ENCODE measurements at regions not wholly inside any gene's neighbourhood (a gene's known extent, or its start where the extent isn't known, plus 50 kb on each side); places are given as distances from the start of the nearest gene placed in this dataset.
"Not testable (repeated sequence)": the region's sequence is repeated elsewhere in the genome, so short reads cannot be mapped to it uniquely, and the experiment has no call there.

GRCh38 chr11:21975242-21975641, 217.6 kb upstream of the ANO5 start:
- TF ChIP-seq CTCF (conservative IDR thresholded peaks at IDR 0.05; ENCODE audit: control insufficient read depth, insufficient read depth, low read depth, low read length), result no peak
- no peak overlapping the region for H3K4me3 ChIP-seq (ENCODE audit: control insufficient read depth, low read depth, low read length)
- DNase-seq (ENCODE audit: low read depth), result no peak

GRCh38 chr11:21976210-21976609, 216.7 kb upstream of the ANO5 start:
- no peak for TF ChIP-seq CTCF (conservative IDR thresholded peaks at IDR 0.05; ENCODE audit: control insufficient read depth, insufficient read depth, low read depth, low read length)
- no peak overlapping the region for H3K4me3 ChIP-seq (ENCODE audit: control insufficient read depth, low read depth, low read length)
- DNase-seq (ENCODE audit: low read depth), result no peak

GRCh38 chr11:21983431-21983830, 209.5 kb upstream of the ANO5 start:
- TF ChIP-seq CTCF (conservative IDR thresholded peaks at IDR 0.05; ENCODE audit: control insufficient read depth, insufficient read depth, low read depth, low read length), result no peak
- DNase-seq (ENCODE audit: low read depth), result no peak
- no peak overlapping the region for H3K4me3 ChIP-seq (ENCODE audit: control insufficient read depth, low read depth, low read length)

- no peak for TF ChIP-seq CTCF (conservative IDR thresholded peaks at IDR 0.05; ENCODE audit: control insufficient read depth, insufficient read depth, low read depth, low read length)
- DNase-seq (ENCODE audit: low read depth), result no peak
- no peak overlapping the region for H3K4me3 ChIP-seq (ENCODE audit: control insufficient read depth, low read depth, low read length)
Measured at GRCh38 chr11:21986361-21986760, 206.5 kb upstream of the ANO5 start.

- no peak for TF ChIP-seq CTCF (conservative IDR thresholded peaks at IDR 0.05; ENCODE audit: control insufficient read depth, insufficient read depth, low read depth, low read length)
- no peak overlapping the region for H3K4me3 ChIP-seq (ENCODE audit: control insufficient read depth, low read depth, low read length)
Measured at GRCh38 chr11:21987261-21987660, 205.6 kb upstream of the ANO5 start.

GRCh38 chr11:21988477-21988876, 204.4 kb upstream of the ANO5 start:
- no peak for DNase-seq (ENCODE audit: low read depth)
- TF ChIP-seq CTCF (conservative IDR thresholded peaks at IDR 0.05; ENCODE audit: control insufficient read depth, insufficient read depth, low read depth, low read length), result no peak
- H3K4me3 ChIP-seq (ENCODE audit: control insufficient read depth, low read depth, low read length), result no peak overlapping the region

More at GRCh38 chr11:21987261-21987660, 205.6 kb upstream of the ANO5 start:
- DNase-seq (ENCODE audit: low read depth), result no peak

GRCh38 chr11:22001803-22002202, 191.1 kb upstream of the ANO5 start:
- DNase-seq (ENCODE audit: low read depth); H3K4me3 ChIP-seq (ENCODE audit: control insufficient read depth, low read depth, low read length): not testable (repeated sequence)
